SK-N-SH treated with all-trans-retinoic acid at 6 μM for 48 hours (cell line): ENCODE measurements at regions not wholly inside any gene's neighbourhood (a gene's known extent, or its start where the extent isn't known, plus 50 kb on each side); places are given as distances from the start of the nearest gene placed in this dataset.
"Not testable (repeated sequence)": the region's sequence is repeated elsewhere in the genome, so short reads cannot be mapped to it uniquely, and the experiment has no call there.

Experiments
- ATAC-seq: fragments of 200-7000 bp; cut with Tn5 transposase; 3 replicates; pipeline ENCODE4 v1.9.1; 2020; ENCODE audit warnings: mild to moderate bottlenecking, moderate library complexity
- ARNTL ChIP-seq: fragments of 450-650 bp; formaldehyde crosslinking; IDR thresholded peaks from 2 replicates; pipeline ENCODE4 v1.5.0; 2020; ENCODE audit warnings: low read depth, mild to moderate bottlenecking, moderate library complexity, borderline replicate concordance
- BACH2 ChIP-seq: fragments of 250-450 bp; sonication (Bioruptor Pico); IDR thresholded peaks from 2 replicates; pipeline ENCODE4 v1.9.0; 2021; ENCODE audit warnings: mild to moderate bottlenecking, borderline replicate concordance
- CREB5 ChIP-seq: fragments of 250-450 bp; sonication (Bioruptor Pico); IDR thresholded peaks from 2 replicates; pipeline ENCODE4 v1.5.1; 2020; ENCODE audit warnings: low read depth, mild to moderate bottlenecking, moderate library complexity
- CSDC2 ChIP-seq: fragments of 250-450 bp; sonication (Bioruptor Pico); IDR thresholded peaks from 2 replicates; pipeline ENCODE4 v1.5.0; 2020; ENCODE audit warnings: mild to moderate bottlenecking, moderate library complexity
- CSRNP3 ChIP-seq: fragments of 250-450 bp; sonication (Bioruptor Pico); IDR thresholded peaks from 2 replicates; pipeline ENCODE4 v1.5.1; 2021; ENCODE audit warnings: mild to moderate bottlenecking, moderate library complexity
- ESRRG ChIP-seq: fragments of 250-450 bp; sonication (Bioruptor Pico); IDR thresholded peaks from 2 replicates; pipeline ENCODE4 v1.6.1; 2021; ENCODE audit warnings: mild to moderate bottlenecking
- GLIS3 ChIP-seq: fragments of 250-450 bp; sonication (Bioruptor Pico); IDR thresholded peaks from 2 replicates; pipeline ENCODE4 v1.5.0; 2020; ENCODE audit warnings: mild to moderate bottlenecking, moderate library complexity
- ISL1 ChIP-seq: fragments of 250-450 bp; sonication (Bioruptor Pico); IDR thresholded peaks from 2 replicates; pipeline ENCODE4 v2.1.2; 2022; ENCODE audit warnings: mild to moderate bottlenecking, moderate library complexity
- OSR1 ChIP-seq: fragments of 250-450 bp; sonication (Bioruptor Pico); IDR thresholded peaks from 2 replicates; pipeline ENCODE4 v1.8.0; 2022; ENCODE audit warnings: moderate library complexity, mild to moderate bottlenecking, inconsistent platforms
- PATZ1 ChIP-seq: fragments of 250-450 bp; sonication (Bioruptor Pico); IDR thresholded peaks from 2 replicates; pipeline ENCODE4 v1.8.0; 2020; ENCODE audit warnings: mild to moderate bottlenecking, moderate library complexity, borderline replicate concordance
- PPARA ChIP-seq: fragments of 250-450 bp; sonication (Bioruptor Pico); IDR thresholded peaks from 2 replicates; pipeline ENCODE4 v1.5.0; 2020; ENCODE audit warnings: mild to moderate bottlenecking, borderline replicate concordance
- RARB ChIP-seq: fragments of 250-450 bp; sonication (Bioruptor Pico); IDR thresholded peaks from 2 replicates; pipeline ENCODE4 v1.8.0; 2021; ENCODE audit warnings: mild to moderate bottlenecking, moderate library complexity
- SNAI2 ChIP-seq: fragments of 250-450 bp; sonication (Bioruptor Pico); IDR thresholded peaks from 2 replicates; pipeline ENCODE4 v1.5.0; 2020; ENCODE audit warnings: mild to moderate bottlenecking, moderate library complexity
- TOX ChIP-seq: fragments of 250-450 bp; sonication (Bioruptor Pico); IDR thresholded peaks from 2 replicates; pipeline ENCODE4 v1.8.0; 2021; ENCODE audit warnings: mild to moderate bottlenecking, moderate library complexity, borderline replicate concordance
- TSHZ2 ChIP-seq: fragments of 250-450 bp; sonication (Bioruptor Pico); IDR thresholded peaks from 2 replicates; pipeline ENCODE4 v1.5.0; 2020; ENCODE audit warnings: mild to moderate bottlenecking, moderate library complexity
- ZC3H10 ChIP-seq: fragments of 250-450 bp; sonication (Bioruptor Pico); IDR thresholded peaks from 2 replicates; pipeline ENCODE4 v1.5.1; 2021; ENCODE audit warnings: mild to moderate bottlenecking, moderate library complexity
- ZFP3 ChIP-seq: fragments of 250-450 bp; sonication (Bioruptor Pico); IDR thresholded peaks from 2 replicates; pipeline ENCODE4 v1.5.0; 2020; ENCODE audit warnings: mild to moderate bottlenecking, moderate library complexity
- ZFP30 ChIP-seq: fragments of 450-650 bp; formaldehyde crosslinking; IDR thresholded peaks from 2 replicates; pipeline ENCODE4 v1.5.0; 2022; ENCODE audit warnings: mild to moderate bottlenecking, moderate library complexity
- ZNF565 ChIP-seq: fragments of 450-650 bp; formaldehyde crosslinking; conservative IDR thresholded peaks from 2 replicates; pipeline ENCODE4 v1.5.0; 2020; ENCODE audit warnings: low read depth, mild to moderate bottlenecking, moderate library complexity
- ZNF70 ChIP-seq: fragments of 450-650 bp; formaldehyde crosslinking; IDR thresholded peaks from 2 replicates; pipeline ENCODE4 v1.5.0; 2020; ENCODE audit warnings: mild to moderate bottlenecking, moderate library complexity
- ZNF8 ChIP-seq: fragments of 450-650 bp; formaldehyde crosslinking; IDR thresholded peaks from 2 replicates; pipeline ENCODE4 v1.5.0; 2020; ENCODE audit warnings: mild to moderate bottlenecking, moderate library complexity

- TF ChIP-seq ARNTL (CRISPR knock-in tag) (no peak), ZC3H10 (CRISPR knock-in tag) (no peak), TOX (no peak), CSRNP3 (CRISPR knock-in tag) (no peak), ZNF70 (CRISPR knock-in tag) (no peak), ZFP3 (CRISPR knock-in tag) (no peak), ZNF565 (CRISPR knock-in tag) (no peak)
- TF ChIP-seq, all 23 proteins: peak for 0
- ATAC-seq, result no peak
These were observed 70.4 kb downstream of the SDR9C7 start for GRCh38 chr12:56863789-56864188.

GRCh38 chr12:56862264-56862663, 71.9 kb downstream of the SDR9C7 start:
- no peak for ATAC-seq
- TF ChIP-seq CREB5 (CRISPR knock-in tag) (no peak), PPARA (CRISPR knock-in tag) (no peak), BACH2 (CRISPR knock-in tag) (no peak), GLIS3 (no peak), ZC3H10 (CRISPR knock-in tag) (no peak), RARB (CRISPR knock-in tag) (no peak), ESRRG (CRISPR knock-in tag) (no peak), ZNF565 (CRISPR knock-in tag) (no peak), TSHZ2 (CRISPR knock-in tag) (no peak), SNAI2 (CRISPR knock-in tag) (no peak), TOX (no peak), PATZ1 (CRISPR knock-in tag) (no peak), ISL1 (CRISPR knock-in tag) (no peak), ARNTL (CRISPR knock-in tag) (no peak)

- ATAC-seq, result not testable (repeated sequence)
These were observed 80.7 kb downstream of the SDR9C7 start for GRCh38 chr12:56853392-56853978.

- no peak for ATAC-seq
- TF ChIP-seq ZNF8 (CRISPR knock-in tag) (peak; percentile 78; the same call in 1 of the 2 replicates), ESRRG (CRISPR knock-in tag) (no peak)
These were observed 82.7 kb downstream of the SDR9C7 start for GRCh38 chr12:56851462-56851861.

- TF ChIP-seq CSDC2 (CRISPR knock-in tag) (no peak), BACH2 (CRISPR knock-in tag) (no peak), ARNTL (CRISPR knock-in tag) (no peak), ZNF70 (CRISPR knock-in tag) (no peak), ZFP30 (CRISPR knock-in tag) (no peak), ZFP3 (CRISPR knock-in tag) (no peak), SNAI2 (CRISPR knock-in tag) (no peak), ZNF565 (CRISPR knock-in tag) (no peak), CSRNP3 (CRISPR knock-in tag) (no peak), ZNF8 (CRISPR knock-in tag) (no peak), TOX (no peak), CREB5 (CRISPR knock-in tag) (no peak), ESRRG (CRISPR knock-in tag) (no peak), ISL1 (CRISPR knock-in tag) (no peak), OSR1 (CRISPR knock-in tag) (no peak)
- TF ChIP-seq, all 23 proteins: peak for 0
- ATAC-seq, result no peak
These were observed 77.8 kb downstream of the HSD17B6 start for GRCh38 chr12:56840922-56841321.
